Brain microvascular endothelial cell (primary cell): ENCODE measurements at regions not wholly inside any gene's neighbourhood (a gene's known extent, or its start where the extent isn't known, plus 50 kb on each side); places are given as distances from the start of the nearest gene placed in this dataset.

ENCODE experiments used
- DNase-seq: peaks from one replicate; pipeline ENCODE4 v3.0.0-alpha.2; 2020
- H3K27ac ChIP-seq: fragments of 250-450 bp; sonication (Bioruptor Pico); 2 replicates; pipeline ENCODE4 v1.5.1; 2020; ENCODE audit warnings: mild to moderate bottlenecking, moderate library complexity
- H3K27me3 ChIP-seq: fragments of 250-450 bp; sonication (Bioruptor Pico); replicated peaks from 2 replicates; pipeline ENCODE4 v1.5.1; 2020; ENCODE audit warnings: mild to moderate bottlenecking
- H3K36me3 ChIP-seq: fragments of 250-450 bp; sonication (Bioruptor Pico); replicated peaks from 2 replicates; pipeline ENCODE4 v1.5.1; 2020; ENCODE audit warnings: mild to moderate bottlenecking
- H3K4me3 ChIP-seq: 2 replicates; pipeline ENCODE4 v1.5.1; 2011; ENCODE audit warnings: low read depth, mild to moderate bottlenecking, control low read depth, low read length, moderate library complexity
- in situ Hi-C: cut with HindIII; loops from 2 replicates; pipeline ENCODE4 v1.10.0; 2017; ENCODE audit warnings: low sequenced_read_pairs, low pct_ligation_motif_present
- TF ChIP-seq, protein P1 (sequence below): IDR thresholded peaks from 2 replicates; pipeline ENCODE4 v1.5.1; 2011; ENCODE audit warnings: low read depth, mild to moderate bottlenecking, moderate library complexity, low read length, control low read depth, inconsistent platforms; ENCODE audit errors: missing control alignments

GRCh38 chr3:3641877-3642455 lies 157.3 kb upstream of the LRRN1 start:
- Histone ChIP-seq H3K4me3 (no peak overlapping the region), H3K36me3 (no peaks in the 10 kb centered on the region), H3K27me3 (no peaks in the 10 kb centered on the region), H3K27ac (no peak overlapping the region)
- no peak for DNase-seq
- TF ChIP-seq, protein P1, sequence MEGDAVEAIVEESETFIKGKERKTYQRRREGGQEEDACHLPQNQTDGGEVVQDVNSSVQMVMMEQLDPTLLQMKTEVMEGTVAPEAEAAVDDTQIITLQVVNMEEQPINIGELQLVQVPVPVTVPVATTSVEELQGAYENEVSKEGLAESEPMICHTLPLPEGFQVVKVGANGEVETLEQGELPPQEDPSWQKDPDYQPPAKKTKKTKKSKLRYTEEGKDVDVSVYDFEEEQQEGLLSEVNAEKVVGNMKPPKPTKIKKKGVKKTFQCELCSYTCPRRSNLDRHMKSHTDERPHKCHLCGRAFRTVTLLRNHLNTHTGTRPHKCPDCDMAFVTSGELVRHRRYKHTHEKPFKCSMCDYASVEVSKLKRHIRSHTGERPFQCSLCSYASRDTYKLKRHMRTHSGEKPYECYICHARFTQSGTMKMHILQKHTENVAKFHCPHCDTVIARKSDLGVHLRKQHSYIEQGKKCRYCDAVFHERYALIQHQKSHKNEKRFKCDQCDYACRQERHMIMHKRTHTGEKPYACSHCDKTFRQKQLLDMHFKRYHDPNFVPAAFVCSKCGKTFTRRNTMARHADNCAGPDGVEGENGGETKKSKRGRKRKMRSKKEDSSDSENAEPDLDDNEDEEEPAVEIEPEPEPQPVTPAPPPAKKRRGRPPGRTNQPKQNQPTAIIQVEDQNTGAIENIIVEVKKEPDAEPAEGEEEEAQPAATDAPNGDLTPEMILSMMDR, result no peak
- in situ Hi-C loops, result no loop called here

- Histone ChIP-seq H3K27ac (no peak overlapping the region), H3K36me3 (no peaks in the 10 kb centered on the region), H3K27me3 (no peaks in the 10 kb centered on the region), H3K4me3 (no peak overlapping the region)
- in situ Hi-C loops, result no loop called here
- no peak for DNase-seq
- TF ChIP-seq, protein P1, result no peak
Observed at GRCh38 chr3:3639078-3639477, 160.2 kb upstream of the LRRN1 start.

- TF ChIP-seq, protein P1, result no peak
- no peak overlapping the region for H3K27ac ChIP-seq
- in situ Hi-C loops, result no loop called here
- no peaks in the 10 kb centered on the region for H3K27me3 ChIP-seq
- no peak for DNase-seq
- H3K4me3 ChIP-seq, result no peak overlapping the region
- H3K36me3 ChIP-seq, result no peaks in the 10 kb centered on the region
Observed at GRCh38 chr3:3636815-3637214, 162.4 kb upstream of the LRRN1 start.

DNA sequence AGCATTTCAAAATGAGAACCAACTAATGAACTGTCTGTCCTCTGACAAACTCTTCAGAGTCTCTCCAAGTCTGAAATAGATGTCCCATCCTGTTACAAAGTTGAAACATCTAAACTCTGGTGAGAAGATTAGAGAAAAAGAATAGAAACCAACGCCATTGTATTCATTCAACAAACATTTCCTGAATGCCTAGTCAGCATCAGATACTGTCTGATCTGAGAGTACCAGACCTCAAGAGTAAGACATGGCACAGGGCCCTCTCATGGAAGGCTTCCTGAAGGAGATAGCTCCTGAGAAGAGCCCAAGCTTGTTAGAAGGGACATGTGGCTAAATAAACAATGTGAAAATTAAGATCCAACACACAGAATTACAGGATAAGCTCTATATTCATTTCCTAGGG lies 164.1 kb upstream of the LRRN1 start:
- no peak overlapping the region for H3K27ac ChIP-seq
- in situ Hi-C loops, result no loop called here
- no peaks in the 10 kb centered on the region for H3K36me3 ChIP-seq
- no peaks in the 10 kb centered on the region for H3K27me3 ChIP-seq
- DNase-seq, result no peak
- H3K4me3 ChIP-seq, result no peak overlapping the region
- TF ChIP-seq, protein P1, result no peak

GRCh38 chr3:3634326-3634725 lies 164.9 kb upstream of the LRRN1 start:
- Histone ChIP-seq H3K27me3 (no peaks in the 10 kb centered on the region), H3K4me3 (no peak overlapping the region), H3K27ac (no peak overlapping the region), H3K36me3 (no peaks in the 10 kb centered on the region)
- DNase-seq, result no peak
- in situ Hi-C loops, result no loop called here
- TF ChIP-seq, protein P1, result no peak

DNA sequence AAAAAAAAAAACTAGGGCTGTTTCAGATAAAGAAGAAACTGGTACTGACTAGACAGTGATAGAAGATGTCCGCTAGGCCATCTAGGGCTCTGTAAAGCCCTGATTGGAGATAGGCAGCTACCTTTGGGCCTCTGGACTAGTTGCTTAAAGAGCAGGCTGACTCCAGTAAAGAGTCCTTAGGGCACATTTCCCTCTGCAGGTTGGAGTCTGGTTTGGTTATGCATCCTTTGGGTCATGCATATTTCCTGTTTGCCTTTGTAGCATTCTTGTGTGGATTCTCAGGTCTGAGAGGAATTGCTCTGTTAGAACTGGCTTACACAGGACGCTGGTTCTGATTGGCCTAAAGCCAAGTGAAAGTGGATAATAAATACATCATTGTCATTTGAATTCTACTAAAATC lies 165.5 kb upstream of the LRRN1 start:
- Histone ChIP-seq H3K27ac (no peak overlapping the region), H3K27me3 (no peaks in the 10 kb centered on the region), H3K36me3 (no peaks in the 10 kb centered on the region), H3K4me3 (no peak overlapping the region)
- no peak for DNase-seq
- TF ChIP-seq, protein P1, result no peak
- in situ Hi-C loops, result no loop called here
